HepG2 (cell line): ENCODE measurements at regions not wholly inside any gene's neighbourhood (a gene's known extent, or its start where the extent isn't known, plus 50 kb on each side); places are given as distances from the start of the nearest gene placed in this dataset.

Source experiments
- ATAC-seq: fragments of 200-7000 bp; cut with Tn5 transposase; 3 replicates; pipeline ENCODE4 v1.9.1; 2020; ENCODE audit warnings: mild to moderate bottlenecking, moderate library complexity
- BruUV-seq: library from RNA; stranded (reverse); fragments of 400-500 nt; replicated peaks from 2 replicates; lab custom pipeline; 2021; lab: Mats Ljungman, UMichigan
- CTCF ChIA-PET: fragments of 300-600 bp; formaldehyde crosslinking; extraction: SDS; loops from one replicate; lab custom pipeline; 2021; ENCODE audit warnings: low total read pairs, inconsistent platforms, low intra/inter-chr PET ratio; lab: Yijun Ruan, JAX
- POLR2A ChIA-PET: fragments of 350-600 bp; sonication (Branson Sonifier 250); formaldehyde crosslinking; loops from one replicate; lab custom pipeline; 2020; ENCODE audit warnings: antibody characterized with exemption, inconsistent platforms; lab: Yijun Ruan, JAX
- DNase-seq: peaks from one replicate; pipeline ENCODE4 v3.0.0-alpha.2; 2015; ENCODE audit warnings: low spot score
- FAIRE-seq: peaks from 3 replicates; lab custom pipeline; 2011; peaks lifted over from hg19 to GRCh38; lab: Jason Lieb, UNC
- H2AFZ ChIP-seq: one replicate; pipeline ENCODE4 v1.6.1; 2011; ENCODE audit warnings: low read length, inconsistent platforms
- H3K27ac ChIP-seq: fragments of 300-600 bp; 3 replicates; pipeline ENCODE4 v1.8.0; 2011; ENCODE audit warnings: mixed run types, mild to moderate bottlenecking, mixed read lengths, low read length, inconsistent platforms; ENCODE audit not compliant: insufficient read depth; ENCODE audit errors: extremely low read length
- H3K27me3 ChIP-seq, 2 experiments: fragments of 200-600 bp in 1 of 2; 2 replicates in 1 of 2; 3 replicates in 1 of 2; pipeline versions ENCODE4 v1.6.0 to v1.8.0; 2011; ENCODE audit warnings: low read length in 2 of 2, mild to moderate bottlenecking in 2 of 2, moderate library complexity in 2 of 2, inconsistent platforms in 1 of 2; ENCODE audit not compliant: insufficient read depth in 2 of 2, control insufficient read depth in 1 of 2
- H3K36me3 ChIP-seq, 2 experiments: fragments of 200-600 bp in 1 of 2; replicated peaks in 1 of 2; 2 replicates in 1 of 2; 3 replicates in 1 of 2; pipeline versions ENCODE4 v1.5.1 to v1.8.0; 2011; ENCODE audit warnings: low read length in 2 of 2, inconsistent platforms in 1 of 2; ENCODE audit not compliant: insufficient read depth in 2 of 2, control insufficient read depth in 1 of 2
- H3K4me1 ChIP-seq: 2 replicates; pipeline ENCODE4 v1.5.1; 2012; ENCODE audit warnings: low read length, inconsistent platforms; ENCODE audit not compliant: insufficient read depth
- H3K4me2 ChIP-seq: 2 replicates; pipeline ENCODE4 v1.6.0; 2011; ENCODE audit warnings: low read depth, low read length, inconsistent platforms
- H3K4me3 ChIP-seq, 3 experiments: fragments of 200-600 bp in 1 of 3; sonication (generic), shearing (Covaris generic) in 1 of 3; replicated peaks in 1 of 3; 2 replicates each; pipeline ENCODE4 v1.5.1; 2011 to 2016; ENCODE audit warnings: low read length in 3 of 3, inconsistent platforms in 2 of 3, low read depth in 2 of 3, mild to moderate bottlenecking in 2 of 3, control low read depth in 1 of 3, mixed read lengths in 1 of 3; ENCODE audit not compliant: insufficient read depth in 1 of 3
- H3K79me2 ChIP-seq: one replicate; pipeline ENCODE4 v1.6.1; 2011; ENCODE audit warnings: low read length, inconsistent platforms; ENCODE audit not compliant: insufficient read depth
- H3K9ac ChIP-seq: 2 replicates; pipeline ENCODE4 v1.6.0; 2011; ENCODE audit warnings: mild to moderate bottlenecking, low read depth, low read length, inconsistent platforms; ENCODE audit not compliant: insufficient read depth
- H3K9me3 ChIP-seq: 2 replicates; pipeline ENCODE4 v1.5.1; 2012; ENCODE audit warnings: mild to moderate bottlenecking, low read length
- H4K20me1 ChIP-seq: 2 replicates; pipeline ENCODE4 v1.6.0; 2011; ENCODE audit warnings: inconsistent platforms, mild to moderate bottlenecking, low read length, moderate library complexity; ENCODE audit not compliant: insufficient read depth
- FOSL1 ChIP-seq: sonication (generic); formaldehyde crosslinking; IDR thresholded peaks from 2 replicates; pipeline ENCODE4 v1.9.0; 2021; ENCODE audit warnings: missing genetic modification reagents, borderline replicate concordance
- FOXA3 ChIP-seq: IDR thresholded peaks from 2 replicates; pipeline ENCODE4 v1.6.1; 2016; ENCODE audit warnings: missing genetic modification reagents, missing compliant biosample characterization
- KDM3A ChIP-seq: IDR thresholded peaks from 2 replicates; pipeline ENCODE4 v1.6.1; 2018; ENCODE audit warnings: low read depth, missing compliant biosample characterization
- KMT2A ChIP-seq: sonication (generic); formaldehyde crosslinking; IDR thresholded peaks from 2 replicates; pipeline ENCODE4 v1.4.0; 2020; ENCODE audit warnings: missing genetic modification reagents
- NKX3-1 ChIP-seq: sonication (generic); formaldehyde crosslinking; IDR thresholded peaks from 2 replicates; pipeline ENCODE4 v1.5.0; 2020; ENCODE audit warnings: missing genetic modification reagents
- NR2F1 ChIP-seq, 2 experiments: fragments of 450-650 bp in 1 of 2; formaldehyde crosslinking in 1 of 2; IDR thresholded peaks; 2 replicates each; pipeline versions ENCODE4 v1.5.0 to v1.6.1; 2016 to 2020; ENCODE audit warnings: mild to moderate bottlenecking in 1 of 2, missing compliant biosample characterization in 1 of 2, missing genetic modification reagents in 1 of 2, moderate library complexity in 1 of 2
- ONECUT2 ChIP-seq: sonication (generic); formaldehyde crosslinking; IDR thresholded peaks from 2 replicates; pipeline ENCODE4 v1.4.0; 2020; ENCODE audit warnings: missing genetic modification reagents
- TBP ChIP-seq: sonication (generic); formaldehyde crosslinking; IDR thresholded peaks from 2 replicates; pipeline ENCODE4 v1.5.0; 2020; ENCODE audit warnings: missing genetic modification reagents
- TEAD3 ChIP-seq: optimal IDR thresholded peaks from 2 replicates; pipeline ENCODE3; 2016; ENCODE audit warnings: borderline replicate concordance
- ZBTB1 ChIP-seq: sonication (generic); formaldehyde crosslinking; IDR thresholded peaks from 2 replicates; pipeline ENCODE4 v1.4.0; 2020; ENCODE audit warnings: missing genetic modification reagents, borderline replicate concordance
- ZBTB7B ChIP-seq: sonication (generic); formaldehyde crosslinking; IDR thresholded peaks from 2 replicates; pipeline ENCODE4 v1.4.0; 2020; ENCODE audit warnings: missing genetic modification reagents
- ZNF101 ChIP-seq: sonication (generic); formaldehyde crosslinking; IDR thresholded peaks from 2 replicates; pipeline ENCODE4 v1.4.0; 2020; ENCODE audit warnings: mild to moderate bottlenecking, low read depth, missing genetic modification reagents, borderline replicate concordance
- ZNF33B ChIP-seq: sonication (generic); formaldehyde crosslinking; IDR thresholded peaks from 2 replicates; pipeline ENCODE4 v1.5.1; 2020; ENCODE audit warnings: mild to moderate bottlenecking, missing genetic modification reagents
- WGBS: methylation state at CpG from one replicate; pipeline ENCODE4 v1.1.6; 2017; ENCODE audit warnings: low lambda C conversion rate; 5-methylcytosine and 5-hydroxymethylcytosine counted together
- in situ Hi-C: cut with HindIII; loops from 2 replicates; pipeline ENCODE4 v1.10.0; 2017; ENCODE audit warnings: low pct_unique_long_range_greater_than_20kb; ENCODE audit not compliant: extremely low pct_ligation_motif_present
- intact Hi-C: fragments of 100-400 bp; cut with micrococcal nuclease; formaldehyde crosslinking; loops from one replicate; pipeline ENCODE4 v1.10.0; 2022; ENCODE audit not compliant: unreplicated experiment

DNA sequence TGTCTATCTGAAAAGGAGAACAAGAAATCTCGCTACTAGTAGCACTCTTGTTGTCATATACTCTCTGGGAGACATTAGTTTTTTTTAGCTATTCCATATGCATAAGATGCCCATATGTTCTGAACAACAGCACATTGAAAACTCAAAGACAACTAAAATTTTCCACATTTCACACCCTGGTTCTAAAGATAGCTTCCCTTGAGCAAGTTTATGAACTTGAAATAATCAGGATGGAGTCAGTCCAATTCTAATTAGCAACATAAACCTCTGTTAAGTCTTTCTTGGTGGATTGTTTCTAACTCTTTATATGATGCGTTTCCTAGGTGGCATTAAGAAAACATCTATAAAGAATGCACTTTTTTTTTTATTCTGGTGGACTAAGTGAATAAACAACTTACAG, 1095.3 kb downstream of the GRM8 start:
- CTCF ChIA-PET, result no interaction called here
- H4K20me1 ChIP-seq, result no peaks in the 10 kb centered on the region
- in situ Hi-C loops, result no loop called here

DNA sequence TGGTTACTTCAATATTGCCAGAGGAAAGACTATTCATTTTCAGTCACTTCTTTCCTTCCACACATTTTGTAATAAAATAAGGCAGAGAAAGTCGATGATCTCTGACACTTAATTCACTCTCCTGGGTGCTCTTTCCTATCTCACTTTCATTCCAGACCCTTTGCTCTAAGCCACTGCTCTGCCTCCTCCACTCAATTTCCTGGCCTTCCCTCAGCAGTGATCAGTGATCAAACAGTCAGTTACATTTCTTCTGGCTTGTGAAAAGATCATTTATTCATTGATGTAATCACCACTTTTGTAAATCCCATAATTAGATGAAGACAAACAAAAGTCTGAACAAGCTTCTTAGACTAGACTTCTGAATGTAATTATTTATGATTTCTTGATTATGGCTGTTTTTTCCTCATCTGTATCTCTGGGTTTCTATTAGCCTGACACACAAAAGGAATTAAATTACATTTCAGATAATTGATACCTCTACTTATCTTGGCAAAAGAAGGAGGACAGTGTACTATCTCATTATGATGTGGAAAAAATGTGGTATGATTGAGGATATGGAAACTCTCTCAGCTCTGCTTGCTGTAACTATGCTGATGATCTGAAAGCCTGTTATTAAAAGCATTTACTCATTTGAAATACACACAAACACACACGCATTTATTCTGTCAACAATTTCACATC, 1102.3 kb downstream of the GRM8 start:
- Histone ChIP-seq H3K9me3 (peaks cover 70% of the 10 kb centered on the region), H3K36me3 (no peaks in the 10 kb centered on the region), H3K9ac (no peak overlapping the region), H3K27me3 (no peaks in the 10 kb centered on the region), H3K79me2 (no peaks in the 10 kb centered on the region), H3K4me3 (no peak overlapping the region), H3K4me2 (no peak overlapping the region), H2AFZ (no peak overlapping the region), H3K4me1 (no peaks in the 10 kb centered on the region), H3K27ac (no peak overlapping the region)
- FAIRE-seq (no peak), DNase-seq (no peak), ATAC-seq (no peak)
- intact Hi-C loops, result no loop called here
- ChIA-PET POLR2A (no interaction called here), CTCF (no interaction called here)
- WGBS, result 0% methylated on average over 2 of the region's 2 CpGs
- no TSS peak for BruUV-seq
- TF ChIP-seq ZBTB1 (CRISPR knock-in tag) (no peak), KMT2A (CRISPR knock-in tag) (no peak), KDM3A (CRISPR knock-in tag) (no peak), NKX3-1 (no peak), ZBTB7B (CRISPR knock-in tag) (no peak), FOXA3 (CRISPR knock-in tag) (no peak)
- TF ChIP-seq, all 625 proteins: peak for 0
- in situ Hi-C loops, result no loop called here
- H4K20me1 ChIP-seq, result no peaks in the 10 kb centered on the region

More for the DNA sequence above, 1095.3 kb downstream of the GRM8 start:
- ATAC-seq (no peak), FAIRE-seq (no peak), DNase-seq (no peak)
- WGBS, result 0% methylated on average over 2 of the region's 2 CpGs
- Histone ChIP-seq H3K27me3 (no peaks in the 10 kb centered on the region), H3K9me3 (peaks cover 71% of the 10 kb centered on the region), H3K4me1 (no peaks in the 10 kb centered on the region), H3K4me3 (no peak overlapping the region), H3K27ac (no peak overlapping the region), H3K36me3 (no peaks in the 10 kb centered on the region), H2AFZ (no peak overlapping the region), H3K9ac (no peak overlapping the region), H3K79me2 (no peaks in the 10 kb centered on the region), H3K4me2 (no peak overlapping the region)
- TF ChIP-seq TEAD3 (no peak), NR2F1 (CRISPR knock-in tag; IDR thresholded peaks at IDR 0.05) (no peak), FOSL1 (CRISPR knock-in tag) (no peak), ZNF33B (CRISPR knock-in tag) (no peak), ONECUT2 (CRISPR knock-in tag) (no peak), ZNF101 (CRISPR knock-in tag) (no peak), TBP (CRISPR knock-in tag) (no peak)
- BruUV-seq, result no TSS peak
- POLR2A ChIA-PET, result no interaction called here
- intact Hi-C loops, result no loop called here
